ENCODE measurements at regions not wholly inside any gene's neighbourhood (a gene's known extent, or its start where the extent isn't known, plus 50 kb on each side); places are given as distances from the start of the nearest gene placed in this dataset.

GRCh38 chr3:95297581-95297980 is 1234.7 kb downstream of the NSUN3 start:
- H3K79me2 ChIP-seq (ENCODE audit: control insufficient read depth in 1 of 2, insufficient read depth in 2 of 2, low read length in 2 of 2): no peaks in the 10 kb centered on the region
- no peak overlapping the region for H3K4ac ChIP-seq (replicated peaks; ENCODE audit: insufficient read length, low read depth, low read length)
- H4K5ac ChIP-seq (ENCODE audit: insufficient read length, low read depth, low read length): no peak overlapping the region
- H4K91ac ChIP-seq (replicated peaks; ENCODE audit: insufficient read length, low read length): no peak overlapping the region
- no peak overlapping the region for H2BK120ac ChIP-seq (replicated peaks; ENCODE audit: low read depth, low read length)
- no peak overlapping the region for H2BK20ac ChIP-seq (ENCODE audit: low read length)
- no peak overlapping the region for H2BK12ac ChIP-seq (ENCODE audit: low read depth, low read length)
- WGBS, 2 experiments (ENCODE audit: extremely low coverage in 1 of 2, insufficient coverage in 1 of 2, insufficient read length in 1 of 2, insufficient replicate concordance in 2 of 2, low coverage in 1 of 2, low lambda C conversion rate in 2 of 2, missing lambda C conversion rate in 1 of 2): 93% methylated on average over 1 of the region's 1 CpG; no CpG with 5 or more reads in 1 of the 2 experiments
- FAIRE-seq (no peak), DNase-seq (ENCODE audit: low read depth in 1 of 2, low spot score in 2 of 2) (no peak)
- no peaks in the 10 kb centered on the region for H3K4me1 ChIP-seq (replicated peaks in 1 of 4; ENCODE audit: control insufficient read depth in 3 of 4, insufficient read depth in 4 of 4, low read length in 3 of 4)
- H3K23ac ChIP-seq (ENCODE audit: insufficient read length): no peak overlapping the region
- H3K4me3 ChIP-seq (ENCODE audit: extremely low read depth in 1 of 4, insufficient read depth in 2 of 4, low read depth in 3 of 4, low read length in 4 of 4): no peak overlapping the region
- H3K18ac ChIP-seq (ENCODE audit: extremely low read depth, low read length): no peak overlapping the region
- ChIA-PET CTCF (ENCODE audit: partially characterized antibody) (no interaction called here), POLR2A (ENCODE audit: partially characterized antibody) (no interaction called here)
- no peak overlapping the region for H3K14ac ChIP-seq (ENCODE audit: insufficient read length)
- H3K36me3 ChIP-seq (ENCODE audit: control insufficient read depth in 2 of 4, insufficient read depth in 4 of 4, low read length in 3 of 4): no peaks in the 10 kb centered on the region
- H3K23me2 ChIP-seq (ENCODE audit: low read depth, low read length): no peaks in the 10 kb centered on the region
- no peak overlapping the region for H3K56ac ChIP-seq (replicated peaks; ENCODE audit: insufficient read length, low read depth, low read length)
- TF ChIP-seq, protein P1, sequence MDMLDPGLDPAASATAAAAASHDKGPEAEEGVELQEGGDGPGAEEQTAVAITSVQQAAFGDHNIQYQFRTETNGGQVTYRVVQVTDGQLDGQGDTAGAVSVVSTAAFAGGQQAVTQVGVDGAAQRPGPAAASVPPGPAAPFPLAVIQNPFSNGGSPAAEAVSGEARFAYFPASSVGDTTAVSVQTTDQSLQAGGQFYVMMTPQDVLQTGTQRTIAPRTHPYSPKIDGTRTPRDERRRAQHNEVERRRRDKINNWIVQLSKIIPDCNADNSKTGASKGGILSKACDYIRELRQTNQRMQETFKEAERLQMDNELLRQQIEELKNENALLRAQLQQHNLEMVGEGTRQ (IDR thresholded peaks at IDR 0.05; ENCODE audit: low read length): no peak
- TF ChIP-seq ATF3 (IDR thresholded peaks at IDR 0.05; ENCODE audit: insufficient read depth, low read depth, low read length) (no peak), GTF2F1 (IDR thresholded peaks at IDR 0.05; ENCODE audit: borderline replicate concordance, low read depth, low read length) (no peak), GABPA (IDR thresholded peaks at IDR 0.05; ENCODE audit: borderline replicate concordance, insufficient read depth, low read length) (no peak), SP2 (IDR thresholded peaks at IDR 0.05; ENCODE audit: low read length) (no peak), CEBPB (IDR thresholded peaks at IDR 0.05; ENCODE audit: low read depth, low read length) (no peak), CHD1 (IDR thresholded peaks at IDR 0.05; ENCODE audit: low read depth, low read length) (no peak), CBX8 (IDR thresholded peaks at IDR 0.05; ENCODE audit: borderline replicate concordance, low read depth, low read length) (no peak), KDM4A (IDR thresholded peaks at IDR 0.05; ENCODE audit: low read depth, low read length, severe bottlenecking) (no peak)
- no peak overlapping the region for H3K27ac ChIP-seq (ENCODE audit: low read depth, low read length)
- H3K9ac ChIP-seq (replicated peaks in 1 of 4; ENCODE audit: extremely low read depth in 1 of 4, low read depth in 3 of 4, low read length in 3 of 4): no peak overlapping the region
- no peaks in the 10 kb centered on the region for H3K79me1 ChIP-seq (ENCODE audit: low read depth, low read length)
- H3K9me3 ChIP-seq (ENCODE audit: insufficient read depth in 2 of 2, low read depth in 1 of 2, low read length in 1 of 2): no peaks in the 10 kb centered on the region; a peak in 1 of 4 replicates
- H4K20me1 ChIP-seq (replicated peaks in 1 of 2; ENCODE audit: control insufficient read depth in 1 of 2, insufficient read depth in 2 of 2, low read length in 2 of 2): no peaks in the 10 kb centered on the region
- no peaks in the 10 kb centered on the region for H3K27me3 ChIP-seq (replicated peaks in 1 of 4; ENCODE audit: control insufficient read depth in 3 of 4, extremely low read depth in 1 of 4, insufficient read depth in 3 of 4, low read length in 3 of 4)
- H2BK5ac ChIP-seq (ENCODE audit: low read depth, low read length): no peak overlapping the region
- H2AK5ac ChIP-seq (ENCODE audit: low read depth, low read length): no peak overlapping the region
- no peak overlapping the region for H3K4me2 ChIP-seq (ENCODE audit: insufficient read depth in 1 of 2, low read depth in 2 of 2, low read length in 2 of 2)
- H2BK15ac ChIP-seq (ENCODE audit: low read length): no peak overlapping the region
- no peak overlapping the region for H2AFZ ChIP-seq (ENCODE audit: low read length)
- no peak overlapping the region for H4K8ac ChIP-seq (ENCODE audit: extremely low read depth, insufficient read depth, low read length)

Data from H1 (cell line).